Limb (tissue), 2 donors: ENCODE measurements at regions not wholly inside any gene's neighbourhood (a gene's known extent, or its start where the extent isn't known, plus 50 kb on each side); places are given as distances from the start of the nearest gene placed in this dataset.
A peak's percentile ranks its signal among the peaks of the same experiment; 100 is the strongest.

Experiments used
- DNase-seq, 2 donors: peaks; one replicate each; pipeline ENCODE4 v3.0.0-alpha.2; 2016; ENCODE audit errors: extremely low spot score in 2 of 2

DNA sequence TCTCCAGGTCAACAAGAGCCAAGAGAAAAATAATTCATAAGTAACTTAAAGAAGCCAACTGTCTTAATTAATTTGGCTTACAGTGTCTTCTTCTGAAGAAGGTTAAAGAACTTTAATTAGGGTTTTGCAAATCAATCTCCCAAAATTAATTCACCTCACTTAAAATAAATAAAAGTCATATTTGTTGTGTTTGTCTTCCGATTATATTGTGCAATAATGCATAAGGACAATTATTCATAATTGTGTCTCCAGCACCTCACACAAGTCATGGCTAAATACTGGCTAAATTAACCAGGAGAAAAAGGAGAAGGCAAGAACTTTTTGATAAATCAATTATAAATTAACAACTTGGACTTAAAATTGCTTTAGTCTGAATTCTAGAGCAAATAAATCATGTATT lies 899.0 kb upstream of the NR2F2 start:
- DNase-seq, result no peak

DNA sequence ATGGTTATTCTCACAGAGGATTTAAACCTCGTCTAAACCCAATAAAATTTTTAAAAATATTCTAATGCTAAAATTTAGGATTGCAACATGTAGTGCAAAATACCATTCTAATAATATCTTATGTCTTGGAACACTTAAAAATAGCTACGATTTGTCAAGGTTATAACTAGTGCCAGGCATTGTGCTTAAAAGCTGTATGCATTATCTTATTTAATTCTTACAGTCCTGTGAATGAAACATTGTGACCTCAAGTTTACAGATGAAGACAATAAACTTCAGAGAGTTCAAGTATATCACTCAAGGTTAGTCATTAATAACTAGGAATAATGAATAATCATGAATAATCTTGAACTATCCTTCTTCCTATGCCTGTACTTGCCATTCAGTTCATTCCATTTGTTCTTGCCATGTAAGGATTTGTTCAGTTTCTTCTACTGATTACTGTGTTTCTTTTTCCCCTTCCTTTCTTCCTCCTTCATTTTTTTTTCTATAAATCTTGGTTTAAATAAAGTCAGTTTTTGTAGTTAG lies 897.6 kb upstream of the NR2F2 start:
- no peak for DNase-seq

DNA sequence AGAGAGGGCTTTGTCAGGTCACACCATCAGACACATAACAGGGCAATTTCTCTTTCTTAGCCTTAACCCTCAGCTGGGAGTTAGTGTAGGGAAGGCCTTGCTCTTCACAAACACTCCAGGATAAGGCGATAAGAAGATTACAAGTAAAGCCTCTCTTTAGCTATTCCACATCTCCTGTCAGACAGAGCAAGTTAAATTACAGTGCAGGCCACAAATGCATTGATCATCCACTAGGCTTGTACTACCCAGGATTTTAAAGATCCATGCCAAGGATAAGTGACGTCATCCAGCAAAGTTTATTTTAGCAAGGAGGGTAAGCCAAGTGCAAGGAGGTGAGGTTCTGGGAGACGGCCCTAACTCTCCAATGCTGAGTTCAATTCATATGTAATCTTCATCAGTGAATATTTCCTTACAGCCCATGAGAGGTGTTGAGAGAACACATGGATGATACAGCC lies 890.6 kb upstream of the NR2F2 start:
- DNase-seq, result peak in 1 of 2 donors; percentile 54

DNA sequence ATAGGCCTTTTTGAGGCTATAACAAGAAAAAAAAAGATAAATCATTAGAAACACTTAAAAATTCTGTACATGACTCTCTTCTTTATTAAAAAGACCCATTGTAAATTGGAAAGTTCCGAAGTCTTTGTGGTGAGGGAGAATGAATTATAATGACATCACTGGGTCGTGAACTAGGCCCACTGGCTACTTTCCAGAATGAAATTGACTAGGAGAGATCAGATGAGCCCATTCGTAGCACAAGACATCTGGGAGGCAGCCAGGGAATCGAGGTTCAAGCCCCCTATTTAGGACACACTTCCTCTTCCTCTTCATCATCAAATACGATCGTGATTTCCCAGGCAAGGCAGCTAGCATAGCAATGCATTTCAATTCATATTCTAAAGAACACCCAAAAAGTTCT lies 889.8 kb upstream of the NR2F2 start:
- no peak for DNase-seq

DNA sequence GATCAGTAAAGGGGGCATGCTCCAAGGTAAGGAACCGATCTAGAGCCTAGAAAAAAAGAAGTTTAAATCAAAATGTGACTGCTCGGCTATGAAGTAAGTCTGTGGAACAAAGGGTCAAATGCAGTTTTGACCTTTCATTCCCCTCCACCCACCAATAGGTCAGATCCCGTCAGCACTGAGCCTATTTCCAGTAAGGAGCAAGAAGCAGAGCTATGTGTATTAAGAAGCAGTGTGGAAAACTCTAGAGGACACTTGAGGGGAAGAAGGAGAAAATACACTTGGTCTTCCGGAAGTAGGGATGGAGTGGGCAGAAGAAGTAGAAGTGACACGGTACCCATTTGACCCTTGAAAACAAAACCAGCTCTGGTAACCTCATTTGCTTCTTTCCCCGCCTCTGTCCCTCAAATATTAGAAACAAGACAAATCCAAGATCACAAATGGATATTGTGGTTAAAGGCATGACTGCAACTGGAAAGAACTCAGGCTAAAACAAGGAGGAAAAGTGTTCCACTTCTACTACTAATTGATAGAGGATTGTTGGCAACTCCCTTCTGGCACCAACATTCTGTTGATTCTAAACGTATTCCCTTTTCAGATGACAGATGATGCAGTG lies 888.3 kb upstream of the NR2F2 start:
- DNase-seq, result no peak

DNA sequence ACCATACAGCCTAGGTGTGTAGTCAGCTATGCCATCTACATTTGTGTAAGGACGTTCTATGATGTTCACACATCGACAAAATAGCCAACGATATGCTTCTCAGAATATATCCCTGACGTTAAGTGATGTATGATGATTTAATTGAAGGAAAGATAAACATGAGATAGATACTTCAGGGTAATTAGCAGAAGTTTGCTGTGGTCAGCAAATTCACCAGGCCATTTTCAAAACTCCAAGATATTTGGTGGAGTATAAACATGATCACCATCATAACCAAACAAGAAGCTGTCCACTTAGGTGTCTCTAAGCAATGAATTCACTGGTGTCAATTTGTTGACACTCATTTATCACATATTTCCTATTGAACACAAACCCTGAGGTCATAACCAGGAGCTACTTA lies 885.6 kb upstream of the NR2F2 start:
- no peak for DNase-seq

DNA sequence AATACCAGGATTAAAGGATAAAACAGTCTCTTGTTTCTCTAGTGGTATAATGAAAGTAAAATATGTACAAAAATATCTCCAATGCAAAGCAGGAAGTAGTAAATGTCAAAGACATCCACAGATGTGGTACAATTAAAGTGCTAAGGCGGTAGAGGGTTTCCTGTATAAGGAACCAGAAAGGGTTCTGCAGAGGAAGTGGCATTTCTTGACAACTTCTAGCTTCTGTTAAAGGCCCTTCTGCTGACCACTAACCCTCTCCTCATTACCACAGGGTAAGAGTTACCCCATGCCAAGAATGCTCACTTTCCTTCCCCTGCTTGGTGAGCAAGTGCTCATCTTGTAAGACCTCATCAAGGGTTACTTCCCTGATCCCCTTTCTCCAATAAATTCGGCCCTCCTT lies 883.6 kb upstream of the NR2F2 start:
- DNase-seq, result no peak

DNA sequence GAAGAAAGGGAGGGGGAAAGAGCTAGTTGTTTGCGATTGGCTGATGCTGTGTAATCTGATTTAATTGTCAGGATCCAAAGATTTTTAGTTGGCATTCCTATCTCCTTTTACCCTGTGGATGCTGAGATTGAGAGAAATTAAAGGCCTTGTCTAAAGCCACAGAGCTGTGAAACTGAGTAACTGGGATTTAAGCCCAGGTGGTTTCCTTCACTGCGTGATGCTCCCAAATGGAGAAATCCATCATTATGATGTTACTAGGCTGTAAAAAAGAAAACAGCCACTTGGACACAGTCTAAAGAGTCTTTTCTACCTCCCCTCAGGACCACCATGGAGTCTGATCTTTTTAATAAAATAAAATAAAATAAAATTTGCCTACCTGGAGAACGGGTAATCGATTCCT lies 883.0 kb upstream of the NR2F2 start:
- DNase-seq, result no peak

DNA sequence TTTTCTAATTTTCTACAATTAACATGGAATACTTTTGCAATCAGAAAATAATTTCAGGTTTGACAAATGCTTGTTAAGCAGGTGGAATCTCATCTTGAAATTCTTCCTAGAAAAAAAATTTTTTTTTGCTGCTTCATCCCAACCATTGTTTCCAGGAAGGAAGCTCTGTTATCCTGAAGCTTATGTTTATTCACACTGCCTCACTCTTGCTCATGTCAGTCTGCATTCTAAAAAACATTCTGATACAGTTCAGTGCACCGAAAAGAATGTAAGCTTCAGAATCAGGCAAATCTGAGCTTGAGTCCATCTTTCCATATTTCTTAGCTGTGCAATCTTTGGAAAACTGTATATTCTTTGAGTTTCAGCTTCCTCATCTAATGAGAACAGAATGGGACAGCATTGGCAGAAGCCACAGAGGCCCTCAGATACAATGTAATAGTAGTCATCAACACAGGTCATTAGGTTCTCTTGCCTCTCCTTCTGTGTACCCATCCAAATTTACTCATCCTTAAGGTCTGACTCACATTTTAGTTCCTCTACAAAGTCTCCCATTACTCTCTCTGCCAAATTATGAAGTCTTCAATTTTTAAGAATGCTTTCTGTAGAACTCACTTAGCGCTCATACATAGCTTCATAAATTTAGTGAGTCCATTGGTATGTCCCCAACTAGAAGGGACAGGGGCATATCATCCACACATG lies 881.8 kb upstream of the NR2F2 start:
- DNase-seq, result no peak

DNA sequence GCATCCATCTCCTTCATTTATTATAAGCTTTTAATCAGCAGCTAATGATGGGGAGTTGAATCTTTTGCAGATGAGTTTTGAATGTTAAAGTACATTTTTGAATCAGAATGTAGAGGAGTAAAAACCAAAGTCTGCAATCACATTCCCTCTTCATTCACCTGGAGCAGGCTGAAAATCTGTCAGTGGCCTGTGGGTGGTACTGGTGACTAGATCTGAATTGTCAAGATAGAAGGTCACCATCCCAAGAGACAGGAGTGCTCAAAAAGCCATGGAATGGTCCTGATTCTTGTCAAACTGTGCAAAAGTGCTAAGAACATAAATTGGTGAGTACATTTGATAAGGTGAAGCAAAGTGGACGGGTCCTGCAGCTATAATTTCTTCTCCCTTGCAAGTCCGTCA lies 881.3 kb upstream of the NR2F2 start:
- no peak for DNase-seq

DNA sequence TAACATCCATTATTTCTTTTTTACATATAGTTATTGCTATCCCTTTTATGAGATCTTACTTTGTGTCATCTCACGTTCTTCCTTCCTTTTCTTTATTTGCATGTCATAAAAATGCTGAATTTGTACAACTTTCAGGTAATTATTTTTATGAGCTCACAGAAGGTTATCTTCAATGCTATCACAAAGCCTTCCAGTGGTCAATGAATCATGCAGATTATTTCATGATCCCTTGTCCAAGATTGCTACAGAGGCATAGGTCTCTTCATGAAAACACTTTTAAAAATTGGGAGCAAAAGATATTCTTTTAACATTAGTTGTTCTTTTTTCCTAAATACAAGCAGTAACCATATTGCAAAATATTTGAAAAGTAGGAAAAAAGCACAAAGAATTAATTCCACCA lies 880.1 kb upstream of the NR2F2 start:
- DNase-seq, result no peak

DNA sequence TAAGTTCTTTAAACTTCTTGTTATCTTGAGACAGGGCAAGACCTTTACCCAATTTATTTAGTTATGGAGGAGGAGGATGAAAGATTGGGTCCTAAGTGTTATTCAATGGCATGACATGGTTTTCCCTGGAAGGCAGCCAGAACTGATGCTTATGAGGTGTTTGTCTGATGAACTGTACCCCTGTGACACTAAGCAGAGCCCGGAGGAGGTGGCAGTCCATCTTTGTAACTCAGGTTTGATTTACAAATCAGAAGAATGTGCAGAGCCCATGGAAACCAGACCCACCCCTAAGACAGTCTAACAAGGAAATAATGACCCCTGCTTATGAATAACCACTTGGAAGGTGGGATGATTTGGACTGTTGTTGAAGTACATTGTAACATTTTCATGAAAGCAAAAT lies 878.6 kb upstream of the NR2F2 start:
- no peak for DNase-seq

DNA sequence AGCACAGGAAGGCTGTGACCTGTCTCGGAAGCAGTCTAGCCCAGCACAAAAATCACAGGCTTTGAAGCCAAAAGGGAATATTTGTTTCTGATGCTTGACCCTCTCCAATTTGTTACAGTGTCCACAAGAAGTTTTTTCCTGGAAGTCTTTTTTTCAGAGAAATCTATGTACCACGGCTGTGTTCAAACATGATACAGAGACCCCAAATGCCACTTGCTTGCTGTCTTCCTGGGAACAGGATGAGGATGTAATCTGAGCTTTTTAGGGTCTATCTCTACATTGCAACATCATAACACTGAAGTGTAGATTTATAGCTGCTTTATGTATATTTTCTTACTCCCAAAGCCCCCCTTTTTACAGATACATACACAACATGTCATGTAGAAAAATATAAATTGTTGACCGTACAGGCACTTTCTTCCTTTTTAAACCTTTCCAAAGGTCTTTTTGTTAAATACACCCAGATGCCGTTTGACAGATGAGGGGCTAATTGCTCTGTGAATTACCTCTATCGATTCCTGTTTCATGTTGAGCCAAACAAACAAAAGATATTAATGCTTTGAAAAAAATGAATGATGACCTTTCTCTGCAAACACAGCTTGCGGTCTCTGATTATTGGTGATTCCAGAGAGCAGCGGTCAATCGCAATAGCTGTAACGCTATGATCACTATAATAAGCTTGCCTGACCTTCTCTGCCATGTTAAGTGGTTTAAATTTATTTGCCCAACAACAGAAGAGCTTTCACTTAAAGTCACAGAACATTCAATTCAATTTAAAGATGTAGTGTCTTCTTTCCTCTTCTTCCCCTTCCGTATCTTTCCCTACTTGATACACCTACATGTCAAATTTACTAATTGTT lies 875.9 kb upstream of the NR2F2 start:
- no peak for DNase-seq

DNA sequence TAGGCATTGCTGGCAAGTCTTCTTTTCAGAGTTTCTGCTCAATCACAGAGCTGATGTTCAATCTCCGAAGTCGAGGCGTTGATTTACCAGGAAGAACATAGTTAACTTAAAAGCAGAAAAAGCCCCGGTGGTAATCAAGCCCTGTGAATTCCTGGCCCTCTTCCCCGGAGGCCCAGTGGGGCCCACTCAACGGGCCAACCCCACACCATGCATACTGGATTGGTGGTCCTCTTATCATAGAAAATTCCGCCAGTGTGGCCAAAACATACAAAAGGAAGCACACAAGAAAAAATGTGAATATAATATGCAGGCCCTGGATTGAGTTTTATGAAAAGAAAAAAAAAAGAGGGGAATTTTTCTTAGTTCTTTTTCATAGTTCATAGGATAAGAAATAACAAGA lies 873.0 kb upstream of the NR2F2 start:
- no peak for DNase-seq

DNA sequence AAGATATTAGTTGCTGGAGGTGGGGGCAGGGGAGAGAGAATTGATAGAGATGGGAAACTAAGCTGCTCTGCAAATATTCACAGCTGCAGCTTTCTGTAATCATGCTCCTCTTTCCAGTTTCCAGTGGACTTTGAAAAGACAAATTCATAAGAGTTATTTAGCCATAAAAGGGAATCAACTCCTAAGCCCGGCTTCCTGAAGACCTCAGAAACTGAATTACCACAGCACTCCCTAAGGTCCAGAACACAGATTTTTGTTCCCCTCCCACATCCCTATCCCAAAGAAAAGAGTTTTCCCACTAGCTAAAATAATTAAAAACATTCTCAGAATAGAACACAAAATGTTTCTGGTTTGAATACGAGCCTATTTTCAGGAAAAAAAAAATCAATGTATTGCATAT lies 871.8 kb upstream of the NR2F2 start:
- DNase-seq, result peak in 1 of 2 donors; percentile 63

DNA sequence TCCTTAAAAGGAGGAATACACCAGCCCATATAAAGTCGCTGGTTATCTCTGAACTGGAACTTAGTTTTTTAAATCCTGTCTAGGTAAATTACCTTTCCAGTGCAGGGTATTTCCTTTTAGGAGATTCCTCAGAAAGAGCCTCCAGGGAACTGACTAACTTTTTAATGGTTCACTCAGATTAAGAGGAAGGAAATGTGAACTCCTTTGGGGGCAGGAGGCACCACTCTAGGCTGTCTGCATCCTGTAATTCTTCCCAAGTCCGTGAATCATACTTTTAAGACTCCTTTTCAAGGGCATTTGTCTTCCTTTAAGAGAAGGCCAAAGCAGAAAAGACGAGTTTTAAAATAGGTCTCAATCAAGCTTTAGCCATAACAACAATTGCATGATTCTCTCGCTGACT lies 871.2 kb upstream of the NR2F2 start:
- no peak for DNase-seq

DNA sequence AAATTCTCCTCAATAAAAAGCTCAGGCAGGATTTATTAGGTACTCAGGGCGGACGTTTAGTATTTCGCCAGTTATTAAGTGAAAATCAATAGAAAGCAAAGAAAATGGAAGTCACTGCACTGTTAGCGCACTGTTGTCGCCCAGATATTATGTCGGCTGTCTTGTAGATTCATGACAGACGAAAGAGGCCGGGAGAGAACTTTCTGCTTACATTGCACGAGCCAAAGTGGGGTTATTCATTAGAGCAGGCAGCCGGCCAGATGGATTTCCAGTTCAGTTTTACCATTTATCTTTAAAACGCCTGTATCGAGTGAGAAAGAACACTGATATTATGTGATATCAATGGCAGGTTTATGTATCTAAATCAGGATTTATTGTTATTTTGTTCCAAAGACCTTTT lies 866.0 kb upstream of the NR2F2 start:
- DNase-seq, result peak in 1 of 2 donors; percentile 42

DNA sequence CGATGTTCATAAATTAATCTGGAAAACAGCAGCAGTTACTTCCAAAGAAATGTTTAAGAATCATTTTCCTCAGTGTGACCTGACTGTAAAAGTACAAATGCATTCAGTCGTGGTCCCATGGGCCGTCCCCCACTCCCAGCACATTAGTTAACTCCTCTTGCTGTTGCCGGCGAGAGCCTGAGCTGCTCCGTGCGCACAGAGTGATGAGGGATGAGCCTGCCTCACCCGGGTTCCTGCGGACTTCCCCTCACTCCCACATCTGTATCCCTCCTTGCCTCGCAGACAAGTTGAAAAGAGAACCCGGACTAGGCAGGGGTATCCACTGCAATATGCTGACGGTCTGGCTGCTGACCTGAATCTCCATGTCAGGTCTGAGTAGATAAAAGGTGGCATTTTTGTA lies 861.7 kb upstream of the NR2F2 start:
- DNase-seq, result no peak

DNA sequence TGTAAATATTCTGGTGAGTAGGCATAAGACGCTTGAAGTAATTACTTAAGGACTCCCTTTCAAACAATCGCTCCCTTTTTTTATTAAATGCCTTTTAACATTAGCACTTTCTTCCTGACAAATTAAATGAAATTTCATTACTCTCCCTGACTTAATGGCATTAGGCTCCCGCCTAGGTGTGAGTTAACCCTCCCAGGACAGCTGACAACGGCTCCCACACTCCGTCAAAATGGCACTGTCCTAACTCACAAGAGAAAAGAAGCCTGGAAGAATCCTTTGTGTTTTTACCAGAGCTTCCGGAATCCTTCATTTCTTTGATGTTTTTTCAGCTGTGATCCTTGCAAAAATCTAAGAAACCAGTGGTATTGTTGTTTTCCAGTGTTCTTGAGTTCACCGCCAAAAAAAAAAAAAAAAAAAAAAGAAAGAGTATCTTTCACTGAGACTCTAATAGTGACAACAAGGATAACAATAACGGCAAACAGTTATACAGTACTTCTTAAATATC lies 861.0 kb upstream of the NR2F2 start:
- no peak for DNase-seq

DNA sequence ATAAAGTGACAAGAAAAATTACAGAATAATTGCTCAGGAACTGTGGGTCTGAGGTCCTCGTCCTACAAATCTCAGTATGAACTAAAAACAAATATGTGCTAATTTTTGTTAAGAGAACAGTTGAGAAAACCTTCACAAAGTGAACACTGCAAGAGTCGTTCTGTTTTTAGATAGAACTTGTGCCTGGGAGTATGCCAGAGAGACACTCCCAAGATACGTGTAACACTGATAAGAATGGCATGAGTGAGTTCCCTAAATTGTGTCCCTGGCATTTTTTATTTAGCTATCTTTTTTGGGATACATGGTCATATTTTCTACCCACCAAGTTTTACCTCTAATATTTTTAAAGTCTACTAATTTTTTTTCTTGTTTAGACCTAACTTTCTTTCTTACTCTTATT lies 860.0 kb upstream of the NR2F2 start:
- DNase-seq, result no peak

DNA sequence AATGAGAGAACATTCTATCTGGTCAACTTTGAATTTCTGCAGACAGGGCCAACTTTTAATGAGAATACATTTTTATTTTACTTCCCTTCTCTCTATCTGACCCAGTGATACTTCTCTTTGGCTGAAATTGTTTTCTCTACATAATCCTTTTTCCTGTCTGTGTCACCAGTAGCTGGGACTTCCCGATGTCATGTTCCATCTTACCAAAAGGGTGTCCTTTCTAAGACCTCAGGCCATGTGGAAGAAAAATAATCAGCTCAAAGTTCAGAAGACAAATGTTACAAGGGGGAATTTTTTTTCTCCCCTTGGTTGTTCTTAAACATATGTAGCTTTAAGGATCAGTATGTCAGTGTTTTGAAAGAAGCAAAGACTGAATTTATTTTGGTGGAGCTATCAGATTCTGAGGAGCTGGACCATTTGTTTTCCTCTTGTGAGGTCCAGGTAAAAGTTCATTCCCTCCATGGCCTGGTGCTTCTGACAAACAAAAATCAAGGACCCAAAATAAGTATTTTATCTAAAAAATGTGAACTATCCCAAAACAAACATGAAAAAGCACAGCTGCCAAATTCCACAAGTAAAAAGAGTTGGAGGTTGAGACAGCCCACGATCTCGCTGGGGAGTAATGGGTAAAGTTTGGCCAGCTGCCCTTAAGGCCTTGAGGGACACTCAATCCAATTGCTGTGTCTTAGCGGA lies 859.4 kb upstream of the NR2F2 start:
- no peak for DNase-seq

DNA sequence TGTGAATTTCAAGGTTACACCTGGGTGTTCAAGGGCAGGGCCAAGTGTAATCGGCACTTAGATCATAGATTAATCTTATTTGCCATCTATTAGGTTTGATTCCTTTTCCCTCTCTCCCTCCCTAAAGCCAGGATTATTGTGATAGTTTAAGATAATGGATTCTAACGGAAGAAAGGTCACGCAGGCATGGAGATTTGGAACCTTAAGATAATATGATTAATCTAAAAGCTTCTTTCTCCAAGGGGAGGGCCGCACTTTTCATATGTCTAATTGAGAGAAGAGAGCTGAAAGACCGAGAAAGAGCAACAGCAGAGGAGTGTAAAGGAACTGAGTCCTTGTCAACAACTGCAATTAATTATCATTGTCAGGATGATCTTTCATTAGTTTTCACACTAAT lies 858.8 kb upstream of the NR2F2 start:
- DNase-seq, result no peak
